Caco-2 (cell line): ENCODE measurements at regions not wholly inside any gene's neighbourhood (a gene's known extent, or its start where the extent isn't known, plus 50 kb on each side); places are given as distances from the start of the nearest gene placed in this dataset.

ENCODE experiments used
- BruUV-seq: library from RNA; stranded (reverse); fragments of 400-500 nt; replicated peaks from 2 replicates; lab custom pipeline; 2021; lab: Mats Ljungman, UMichigan
- CTCF ChIA-PET: fragments of 300-600 bp; sonication (Branson Sonifier 250); formaldehyde crosslinking; loops from one replicate; lab custom pipeline; 2022; ENCODE audit warnings: antibody characterized with exemption; lab: Charles Lee
- POLR2A ChIA-PET: fragments of 300-600 bp; sonication (Branson Sonifier 250); formaldehyde crosslinking; loops from one replicate; lab custom pipeline; 2022; ENCODE audit warnings: antibody characterized with exemption; lab: Charles Lee
- DNase-seq, 2 experiments: peaks; one replicate each; pipeline versions ENCODE4 v3.0.0 to v3.0.0-alpha.2; 2020 to 2022
- H3K27me3 ChIP-seq: replicated peaks from 2 replicates; pipeline ENCODE4 v1.6.0; 2011; ENCODE audit warnings: low read length; ENCODE audit not compliant: control insufficient read depth, insufficient read depth
- H3K36me3 ChIP-seq: 2 replicates; pipeline ENCODE4 v1.5.1; 2011; ENCODE audit warnings: low read length; ENCODE audit not compliant: control insufficient read depth, insufficient read depth
- H3K4me1 ChIP-seq: fragments of 250-450 bp; sonication (Bioruptor Pico); 2 replicates; pipeline ENCODE4 v1.5.1; 2020; ENCODE audit warnings: mild to moderate bottlenecking
- H3K4me3 ChIP-seq: 2 replicates; pipeline ENCODE4 v1.5.1; 2011; ENCODE audit warnings: low read depth, mild to moderate bottlenecking, control low read depth, low read length
- H3K9me3 ChIP-seq: fragments of 250-450 bp; sonication (Bioruptor Pico); 2 replicates; pipeline ENCODE4 v1.5.1; 2020; ENCODE audit warnings: mild to moderate bottlenecking, moderate library complexity
- H3K27ac Mint-ChIP-seq: one replicate; pipeline ENCODE4 v1.8.0; 2022; ENCODE audit warnings: mixed read lengths; ENCODE audit not compliant: unreplicated experiment
- H3K27me3 Mint-ChIP-seq: one replicate; pipeline ENCODE4 v1.8.0; 2022; ENCODE audit warnings: mixed read lengths; ENCODE audit not compliant: insufficient read depth, unreplicated experiment
- H3K36me3 Mint-ChIP-seq: one replicate; pipeline ENCODE4 v1.8.0; 2022; ENCODE audit warnings: mild to moderate bottlenecking, mixed read lengths; ENCODE audit not compliant: insufficient read depth, unreplicated experiment
- H3K4me1 Mint-ChIP-seq: one replicate; pipeline ENCODE4 v1.8.0; 2022; ENCODE audit warnings: low read depth, mixed read lengths; ENCODE audit not compliant: unreplicated experiment
- H3K4me3 Mint-ChIP-seq: one replicate; pipeline ENCODE4 v1.8.0; 2022; ENCODE audit warnings: mild to moderate bottlenecking, moderate library complexity, mixed read lengths; ENCODE audit not compliant: unreplicated experiment
- H3K9me3 Mint-ChIP-seq: one replicate; pipeline ENCODE4 v1.8.0; 2022; ENCODE audit warnings: mixed read lengths; ENCODE audit not compliant: unreplicated experiment
- intact Hi-C: fragments of 100-400 bp; cut with micrococcal nuclease; formaldehyde crosslinking; loops from one replicate; pipeline ENCODE4 v1.10.0; 2022; ENCODE audit not compliant: unreplicated experiment
- TF ChIP-seq, protein P1 (sequence below), 2 experiments: fragments of 200-600 bp in 1 of 2; IDR thresholded peaks; 1 replicate in 1 of 2; 2 replicates in 1 of 2; pipeline versions ENCODE4 v1.5.1 to v1.8.0; 2011 to 2022; ENCODE audit warnings: antibody characterized with exemption in 1 of 2, control low read depth in 1 of 2, inconsistent platforms in 1 of 2, low read depth in 1 of 2, low read length in 1 of 2, mild to moderate bottlenecking in 1 of 2, moderate library complexity in 1 of 2; ENCODE audit not compliant: insufficient read depth in 1 of 2, severe bottlenecking in 1 of 2, unreplicated experiment in 1 of 2

- no peak overlapping the region for H3K27ac Mint-ChIP-seq
Measured at GRCh38 chr9:13725516-13725915, 446.0 kb upstream of the MPDZ start.

DNA sequence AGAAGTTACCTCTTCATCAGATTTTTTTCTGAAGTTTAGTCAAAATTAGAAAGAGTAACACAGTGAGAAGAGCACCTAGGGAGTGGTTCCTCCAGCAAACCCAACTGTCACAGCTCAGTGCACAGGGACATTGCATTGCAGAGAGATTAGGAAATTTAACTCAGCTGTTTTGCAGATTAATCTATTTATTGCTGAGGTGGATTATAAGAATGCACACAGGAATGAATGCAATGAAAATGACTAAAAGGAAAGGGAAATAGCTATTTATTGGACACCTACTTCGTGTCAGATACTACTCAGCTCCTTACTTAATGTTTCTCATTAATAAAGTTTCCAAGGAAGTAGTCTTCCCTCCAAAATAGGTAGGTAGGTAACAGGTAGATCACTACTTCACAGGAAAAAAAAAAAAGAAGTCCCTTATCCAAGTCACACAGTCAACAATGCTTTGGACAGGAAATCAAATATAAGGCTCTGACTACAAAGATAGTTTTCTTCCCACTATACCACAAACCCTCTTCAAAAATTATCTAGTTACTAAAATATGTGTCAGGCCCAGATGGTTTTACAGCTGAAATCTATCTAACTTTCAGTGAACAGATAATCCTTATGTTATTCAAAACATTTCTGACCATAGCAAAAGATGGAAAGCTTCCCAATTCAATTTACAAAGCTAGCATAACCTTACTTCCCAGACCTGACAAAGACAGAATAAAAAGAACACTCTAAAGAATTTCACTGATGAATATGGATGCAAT, 442.2 kb upstream of the MPDZ start:
- no peak for DNase-seq
- Histone ChIP-seq H3K4me3 (no peak overlapping the region), H3K9me3 (no peaks in the 10 kb centered on the region), H3K4me1 (no peaks in the 10 kb centered on the region), H3K36me3 (no peaks in the 10 kb centered on the region), H3K27me3 (no peaks in the 10 kb centered on the region)
- no peak overlapping the region for H3K27ac Mint-ChIP-seq
- ChIA-PET POLR2A (no interaction called here), CTCF (no interaction called here)
- intact Hi-C loops = no loop called here
- H3K9me3 Mint-ChIP-seq = no peaks in the 10 kb centered on the region
- H3K36me3 Mint-ChIP-seq = no peaks in the 10 kb centered on the region
- H3K4me1 Mint-ChIP-seq = no peaks in the 10 kb centered on the region
- TF ChIP-seq, protein P1, sequence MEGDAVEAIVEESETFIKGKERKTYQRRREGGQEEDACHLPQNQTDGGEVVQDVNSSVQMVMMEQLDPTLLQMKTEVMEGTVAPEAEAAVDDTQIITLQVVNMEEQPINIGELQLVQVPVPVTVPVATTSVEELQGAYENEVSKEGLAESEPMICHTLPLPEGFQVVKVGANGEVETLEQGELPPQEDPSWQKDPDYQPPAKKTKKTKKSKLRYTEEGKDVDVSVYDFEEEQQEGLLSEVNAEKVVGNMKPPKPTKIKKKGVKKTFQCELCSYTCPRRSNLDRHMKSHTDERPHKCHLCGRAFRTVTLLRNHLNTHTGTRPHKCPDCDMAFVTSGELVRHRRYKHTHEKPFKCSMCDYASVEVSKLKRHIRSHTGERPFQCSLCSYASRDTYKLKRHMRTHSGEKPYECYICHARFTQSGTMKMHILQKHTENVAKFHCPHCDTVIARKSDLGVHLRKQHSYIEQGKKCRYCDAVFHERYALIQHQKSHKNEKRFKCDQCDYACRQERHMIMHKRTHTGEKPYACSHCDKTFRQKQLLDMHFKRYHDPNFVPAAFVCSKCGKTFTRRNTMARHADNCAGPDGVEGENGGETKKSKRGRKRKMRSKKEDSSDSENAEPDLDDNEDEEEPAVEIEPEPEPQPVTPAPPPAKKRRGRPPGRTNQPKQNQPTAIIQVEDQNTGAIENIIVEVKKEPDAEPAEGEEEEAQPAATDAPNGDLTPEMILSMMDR (IDR thresholded peaks at IDR 0.05; ENCODE audit: insufficient read depth in 1 of 2, low read depth in 1 of 2, low read length in 1 of 2, severe bottlenecking in 1 of 2, unreplicated experiment in 1 of 2) = no peak
- no TSS peak for BruUV-seq
- H3K27me3 Mint-ChIP-seq = no peaks in the 10 kb centered on the region
- no peak overlapping the region for H3K4me3 Mint-ChIP-seq

More at GRCh38 chr9:13725516-13725915, 446.0 kb upstream of the MPDZ start:
- no peaks in the 10 kb centered on the region for H3K27me3 ChIP-seq
- no peaks in the 10 kb centered on the region for H3K9me3 ChIP-seq
- TF ChIP-seq, protein P1 (IDR thresholded peaks at IDR 0.05; ENCODE audit: insufficient read depth in 1 of 2, low read depth in 1 of 2, low read length in 1 of 2, severe bottlenecking in 1 of 2, unreplicated experiment in 1 of 2) = no peak
- intact Hi-C loops = no loop called here
- Mint-ChIP-seq H3K4me3 (no peak overlapping the region), H3K4me1 (no peaks in the 10 kb centered on the region), H3K9me3 (no peaks in the 10 kb centered on the region), H3K27me3 (no peaks in the 10 kb centered on the region), H3K36me3 (no peaks in the 10 kb centered on the region)
- H3K4me3 ChIP-seq = no peak overlapping the region
- ChIA-PET CTCF (no interaction called here), POLR2A (no interaction called here)
- no TSS peak for BruUV-seq
- no peaks in the 10 kb centered on the region for H3K36me3 ChIP-seq
- no peak for DNase-seq
- H3K4me1 ChIP-seq = no peaks in the 10 kb centered on the region

DNA sequence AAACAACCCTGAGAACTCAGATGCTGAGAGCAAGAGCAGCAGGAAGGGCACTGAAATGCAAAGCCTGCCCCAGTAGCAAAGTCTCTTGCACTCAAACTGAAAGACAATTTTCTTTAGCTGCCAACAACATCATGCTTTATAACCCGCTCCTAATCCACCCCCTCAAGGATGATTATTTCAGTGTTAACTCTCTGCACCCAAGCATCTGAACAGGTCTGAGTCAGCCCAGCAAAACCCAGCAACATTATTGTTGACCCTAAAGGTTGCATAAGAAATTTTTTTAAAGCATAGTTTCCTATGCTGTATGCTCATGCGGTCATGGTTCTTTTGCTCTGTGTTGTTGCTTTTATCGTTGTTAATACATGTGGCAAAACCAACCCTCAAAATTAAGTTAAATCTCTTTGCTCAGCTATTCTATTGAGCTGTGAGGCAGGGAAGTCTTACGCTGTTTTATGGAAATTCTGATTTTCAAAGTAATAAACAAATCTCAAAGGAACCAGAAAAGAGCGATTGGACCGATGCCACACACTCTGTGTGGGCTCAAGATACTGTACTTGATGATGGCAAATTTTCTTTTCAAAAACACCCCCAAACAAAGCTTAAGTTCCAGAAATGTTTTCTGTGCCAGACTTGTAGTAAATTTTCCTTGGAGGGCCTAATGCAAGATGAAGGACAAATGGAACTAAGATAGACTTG, 440.6 kb upstream of the MPDZ start:
- DNase-seq = no peak
- no peaks in the 10 kb centered on the region for H3K9me3 ChIP-seq
- CTCF ChIA-PET = no interaction called here
- TF ChIP-seq, protein P1 (IDR thresholded peaks at IDR 0.05; ENCODE audit: insufficient read depth in 1 of 2, low read depth in 1 of 2, low read length in 1 of 2, severe bottlenecking in 1 of 2, unreplicated experiment in 1 of 2) = no peak
- H3K27ac Mint-ChIP-seq = no peak overlapping the region
- H3K36me3 Mint-ChIP-seq = no peaks in the 10 kb centered on the region
- no peaks in the 10 kb centered on the region for H3K9me3 Mint-ChIP-seq
- no peaks in the 10 kb centered on the region for H3K4me1 ChIP-seq
- H3K27me3 ChIP-seq = no peaks in the 10 kb centered on the region
- no peak overlapping the region for H3K4me3 Mint-ChIP-seq
- no peaks in the 10 kb centered on the region for H3K4me1 Mint-ChIP-seq
- H3K36me3 ChIP-seq = no peaks in the 10 kb centered on the region
- no peaks in the 10 kb centered on the region for H3K27me3 Mint-ChIP-seq
- POLR2A ChIA-PET = no interaction called here
- no TSS peak for BruUV-seq
- H3K4me3 ChIP-seq = no peak overlapping the region
- intact Hi-C loops = no loop called here
